HuH-7.5 (cell line): ENCODE measurements at regions not wholly inside any gene's neighbourhood (a gene's known extent, or its start where the extent isn't known, plus 50 kb on each side); places are given as distances from the start of the nearest gene placed in this dataset.

Experiments
- DNase-seq: peaks from one replicate; pipeline ENCODE4 v3.0.0; 2011; ENCODE audit warnings: low spot score

GRCh38 chr5:112025757-112026156 is 268.8 kb upstream of the NREP start:
- DNase-seq = no peak

DNA sequence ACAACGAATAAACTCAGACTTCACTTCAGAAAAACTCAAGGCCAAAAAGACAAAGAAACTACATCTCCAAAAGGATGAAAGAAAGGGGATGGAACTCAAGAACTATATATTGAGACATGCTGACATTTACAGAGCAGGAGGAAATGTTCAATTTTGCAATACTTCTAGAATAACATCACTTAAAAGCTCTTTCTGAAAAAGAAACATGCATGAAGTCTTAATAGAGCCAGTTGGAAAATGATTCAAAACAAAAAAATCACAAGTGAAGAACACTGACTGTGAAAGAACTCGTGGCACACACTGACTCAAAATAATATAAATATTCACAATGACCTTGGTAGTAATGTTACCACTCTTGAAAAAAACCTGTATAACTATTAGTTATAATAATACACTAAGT is 267.8 kb upstream of the NREP start:
- no peak for DNase-seq

DNA sequence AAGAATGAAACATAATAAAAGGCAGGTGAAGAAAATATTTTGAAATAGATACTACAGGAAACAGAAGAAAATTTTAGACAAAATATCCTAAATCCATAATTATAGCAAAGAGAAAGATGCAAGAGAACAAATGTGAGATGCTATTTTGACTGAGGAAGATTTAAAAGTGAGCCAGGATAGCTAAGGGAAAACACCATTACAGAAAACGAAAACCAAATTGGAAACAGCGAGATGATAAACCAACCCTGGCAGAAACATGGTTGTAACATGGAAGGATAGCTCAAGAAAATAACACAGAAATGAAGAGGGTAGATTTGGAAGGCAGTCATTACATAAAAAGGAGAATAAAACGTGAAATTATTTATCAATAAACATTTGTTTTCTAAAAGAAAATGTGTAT is 267.2 kb upstream of the NREP start:
- no peak for DNase-seq

DNA sequence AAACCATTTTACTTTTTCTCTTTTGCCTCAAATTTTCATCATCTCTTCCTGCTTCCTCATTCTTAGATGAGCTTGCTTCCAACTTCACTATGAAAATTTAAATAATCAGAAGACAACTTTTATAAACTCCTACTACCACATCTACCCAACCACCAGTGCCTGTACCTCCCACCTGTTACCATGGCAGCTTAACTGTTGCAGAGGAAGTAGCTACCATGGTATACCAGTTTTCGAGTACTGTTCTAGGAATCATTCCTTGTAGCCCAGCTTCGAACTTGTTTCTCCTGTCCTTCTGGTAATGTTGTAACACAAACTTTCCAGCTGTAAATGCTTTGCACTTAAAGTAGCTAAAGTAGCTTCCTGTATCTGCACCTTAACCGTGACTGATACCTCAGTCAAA is 266.8 kb upstream of the NREP start:
- DNase-seq = no peak

- no peak for DNase-seq
These were observed 261.9 kb upstream of the NREP start for GRCh38 chr5:112018846-112019245.

DNA sequence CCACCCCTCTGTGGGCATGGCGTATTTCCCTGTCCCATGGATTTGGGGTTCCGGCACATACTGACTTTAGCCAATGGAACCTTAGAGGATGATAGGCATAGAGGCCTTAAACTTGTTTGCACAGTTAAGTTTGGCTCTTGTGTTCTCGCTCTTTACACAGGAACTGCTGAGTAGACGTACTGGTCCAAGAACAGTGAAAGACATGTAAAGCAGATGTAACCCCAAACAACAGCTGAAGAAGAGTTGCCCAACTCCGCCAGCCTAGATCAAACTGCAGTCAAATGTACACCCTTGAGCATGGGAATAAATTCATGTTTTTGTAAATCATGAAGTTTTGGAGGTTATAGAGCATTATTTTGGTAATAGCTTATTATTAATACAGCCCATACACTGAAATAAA is 260.0 kb upstream of the NREP start:
- no peak for DNase-seq

- no peak for DNase-seq
These were observed 257.9 kb upstream of the NREP start for GRCh38 chr5:112014783-112015395.

- no peak for DNase-seq
These were observed 256.7 kb upstream of the NREP start for GRCh38 chr5:112013660-112014059.

DNA sequence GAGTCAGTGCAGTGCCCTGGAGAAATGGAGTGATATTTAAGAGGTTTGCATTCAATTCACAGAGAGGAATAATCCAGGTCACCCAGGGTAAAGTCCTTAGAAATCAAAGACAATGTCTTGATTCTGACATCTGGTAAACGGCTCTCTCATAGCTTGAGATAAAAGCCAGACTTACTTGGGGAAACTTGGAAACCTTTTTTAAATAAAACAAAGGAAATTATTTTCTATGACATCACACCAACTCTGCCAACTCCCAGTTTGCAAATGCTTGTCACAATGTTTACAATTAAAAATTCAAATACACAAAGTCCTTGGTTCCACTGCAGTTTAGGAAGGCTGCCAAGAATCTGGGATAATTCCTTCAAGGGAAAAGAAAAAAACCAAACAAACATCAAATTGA is 255.1 kb upstream of the NREP start:
- DNase-seq = no peak

GRCh38 chr5:112010475-112010874 is 253.5 kb upstream of the NREP start:
- DNase-seq = no peak

- DNase-seq = no peak
These were observed 249.7 kb upstream of the NREP start for GRCh38 chr5:112006721-112007120.

DNA sequence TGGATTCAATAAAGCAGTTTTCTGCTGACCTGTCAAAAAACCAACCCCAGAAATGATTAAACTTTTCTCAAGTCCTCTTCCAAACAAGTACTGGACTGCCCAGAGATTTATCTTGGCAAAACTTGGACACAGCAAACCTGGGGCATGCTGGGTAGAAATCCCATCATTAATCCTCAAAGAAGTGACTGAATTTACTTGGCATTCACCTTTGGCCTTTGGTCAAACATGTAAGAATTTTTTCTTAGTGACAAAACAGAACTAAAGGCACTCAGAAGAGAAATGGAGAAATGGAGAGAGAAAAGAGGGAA is 248.6 kb upstream of the NREP start:
- no peak for DNase-seq

- no peak for DNase-seq
These were observed 248.1 kb upstream of the NREP start for GRCh38 chr5:112004867-112005622.

- no peak for DNase-seq
These were observed 245.4 kb upstream of the NREP start for GRCh38 chr5:112002376-112002775.

GRCh38 chr5:111999286-111999685 is 242.3 kb upstream of the NREP start:
- no peak for DNase-seq

GRCh38 chr5:111998871-111999270 is 241.9 kb upstream of the NREP start:
- DNase-seq = no peak

- DNase-seq = no peak
These were observed 240.7 kb upstream of the NREP start for GRCh38 chr5:111997711-111998110.

GRCh38 chr5:111997308-111997707 is 240.3 kb upstream of the NREP start:
- no peak for DNase-seq

DNA sequence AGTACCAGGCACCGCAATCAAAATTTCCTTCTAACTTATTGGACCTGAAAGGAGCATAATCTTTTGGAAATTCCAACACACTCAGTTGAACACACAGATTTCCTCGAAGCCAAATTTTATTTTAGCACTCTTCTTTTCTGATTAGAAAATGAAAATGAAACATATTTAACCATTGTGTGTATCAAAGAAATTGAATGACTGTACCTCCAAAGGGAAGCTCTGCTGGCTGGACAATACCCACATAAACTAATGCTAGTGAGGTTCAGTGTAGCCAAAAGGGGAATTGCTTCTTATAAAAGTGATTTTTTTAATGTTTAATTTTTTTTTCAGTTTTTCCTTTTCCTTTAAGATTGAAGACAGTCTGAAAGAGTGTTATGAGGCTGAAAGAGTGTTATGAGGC is 239.6 kb upstream of the NREP start:
- no peak for DNase-seq

GRCh38 chr5:111995701-111996100 is 238.7 kb upstream of the NREP start:
- DNase-seq = no peak

- no peak for DNase-seq
These were observed 236.2 kb upstream of the NREP start for GRCh38 chr5:111993242-111993641.

DNA sequence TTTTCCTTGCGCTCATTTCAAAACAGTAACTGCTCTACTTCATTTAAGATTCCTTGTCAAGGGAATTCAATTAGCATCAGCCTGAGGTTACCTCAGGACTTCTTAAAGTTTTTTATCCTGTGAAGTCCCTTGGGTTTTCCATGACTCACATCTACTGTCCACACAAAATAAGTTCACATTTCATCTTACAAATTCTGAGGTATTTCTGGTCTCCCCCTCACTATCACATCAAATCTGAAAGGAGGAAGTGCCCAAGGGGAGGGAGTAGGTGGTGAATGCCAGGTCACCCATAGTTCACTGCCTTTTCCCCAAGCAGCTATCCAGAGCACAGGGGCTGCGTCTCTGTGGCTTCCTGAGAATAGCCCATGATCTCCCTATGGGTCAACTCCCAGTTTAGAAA is 227.1 kb upstream of the NREP start:
- DNase-seq = no peak

GRCh38 chr5:111983459-111983858 is 226.5 kb upstream of the NREP start:
- no peak for DNase-seq

GRCh38 chr5:111977436-111977829 is 220.4 kb upstream of the NREP start:
- no peak for DNase-seq
